NCI-H460 (cell line): ENCODE measurements at regions not wholly inside any gene's neighbourhood (a gene's known extent, or its start where the extent isn't known, plus 50 kb on each side); places are given as distances from the start of the nearest gene placed in this dataset.
"Not testable (repeated sequence)": the region's sequence is repeated elsewhere in the genome, so short reads cannot be mapped to it uniquely, and the experiment has no call there.

ENCODE experiments used
- DNase-seq: peaks from one replicate; pipeline ENCODE4 v3.0.0-alpha.2; 2016; ENCODE audit warnings: low read depth; ENCODE audit errors: extremely low read depth

DNA sequence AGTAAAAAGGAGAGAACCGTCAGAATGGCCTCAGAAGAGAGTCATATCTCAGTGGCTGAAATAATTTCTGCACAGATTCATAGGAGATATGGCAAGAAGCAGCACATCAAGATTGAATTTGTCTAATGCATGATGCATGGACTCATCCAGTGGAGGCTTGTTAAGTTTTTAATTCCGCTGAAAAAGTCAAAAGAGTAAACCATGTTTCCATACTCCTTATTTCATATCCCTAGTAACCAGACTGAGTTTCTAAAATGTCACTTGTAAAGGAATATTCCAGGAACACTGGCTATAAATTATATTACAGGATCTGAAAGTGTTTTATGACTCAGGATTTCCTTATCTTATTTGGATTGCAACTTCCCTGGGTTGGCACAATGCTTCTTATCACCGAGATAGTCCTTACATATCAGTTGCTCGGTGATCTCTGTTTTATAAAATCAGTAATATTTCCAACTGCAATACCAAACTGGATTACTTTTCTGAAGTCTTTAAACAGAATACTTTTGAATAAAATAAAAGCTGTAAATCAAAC lies 180.2 kb upstream of the TSC22D1 start:
- no peak for DNase-seq

DNA sequence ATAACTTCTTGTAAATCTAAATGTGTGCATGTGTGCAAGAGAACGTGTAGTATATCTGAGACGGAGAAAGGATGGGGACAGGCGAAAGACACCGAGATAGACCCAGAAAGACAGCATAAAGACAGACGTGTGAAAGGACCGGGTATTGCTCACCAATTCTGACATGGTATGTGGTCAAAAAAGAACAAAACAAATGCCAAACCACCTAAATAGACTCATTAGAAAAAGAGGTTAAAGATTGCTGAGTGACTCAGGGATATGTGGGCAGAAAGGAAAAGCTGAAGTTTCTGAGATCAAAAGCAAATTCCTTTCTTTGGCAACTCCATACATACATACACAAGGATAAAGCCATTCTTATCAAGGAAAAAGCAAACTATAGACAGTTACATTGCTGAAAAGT lies 179.7 kb upstream of the TSC22D1 start:
- DNase-seq, result no peak

DNA sequence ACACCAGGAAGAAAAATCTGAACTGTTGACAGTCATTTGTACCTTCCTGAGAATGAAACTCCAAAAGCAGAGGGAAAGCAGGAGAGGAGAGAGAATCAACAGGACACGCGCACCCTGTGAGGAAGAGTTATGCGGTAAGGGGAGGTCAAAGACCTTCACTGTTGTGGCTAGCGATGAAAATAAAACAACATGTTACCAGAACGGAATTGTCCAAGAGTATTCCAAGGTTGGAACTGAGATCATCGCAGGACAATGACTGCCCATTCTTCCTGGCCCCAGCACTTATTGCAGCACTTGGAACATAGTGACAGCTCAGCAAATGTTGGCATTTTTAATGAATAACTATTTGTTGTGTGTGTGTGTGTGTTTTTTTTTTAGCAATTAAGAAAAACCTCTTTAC lies 176.0 kb upstream of the TSC22D1 start:
- DNase-seq, result no peak

DNA sequence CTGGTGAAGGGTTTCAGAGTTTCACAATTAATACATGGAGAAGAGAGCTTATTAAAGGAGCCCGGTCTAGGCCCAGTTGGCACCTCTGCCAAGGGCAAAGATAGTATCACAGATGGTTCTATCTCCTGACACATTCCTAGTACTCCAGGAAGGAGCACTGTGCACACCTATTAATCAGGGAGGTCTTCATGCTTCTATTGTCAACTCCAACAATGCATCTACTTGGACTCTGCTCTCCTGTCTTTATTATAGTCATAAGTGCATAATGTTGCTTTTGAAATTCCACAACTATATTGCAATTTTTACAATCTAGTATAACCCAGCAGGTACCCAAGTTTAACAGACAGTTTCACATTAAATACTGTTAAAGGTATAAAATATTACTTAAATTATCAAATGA lies 174.5 kb upstream of the TSC22D1 start:
- no peak for DNase-seq

GRCh38 chr13:44749906-44750305 lies 173.8 kb upstream of the TSC22D1 start:
- DNase-seq, result no peak

DNA sequence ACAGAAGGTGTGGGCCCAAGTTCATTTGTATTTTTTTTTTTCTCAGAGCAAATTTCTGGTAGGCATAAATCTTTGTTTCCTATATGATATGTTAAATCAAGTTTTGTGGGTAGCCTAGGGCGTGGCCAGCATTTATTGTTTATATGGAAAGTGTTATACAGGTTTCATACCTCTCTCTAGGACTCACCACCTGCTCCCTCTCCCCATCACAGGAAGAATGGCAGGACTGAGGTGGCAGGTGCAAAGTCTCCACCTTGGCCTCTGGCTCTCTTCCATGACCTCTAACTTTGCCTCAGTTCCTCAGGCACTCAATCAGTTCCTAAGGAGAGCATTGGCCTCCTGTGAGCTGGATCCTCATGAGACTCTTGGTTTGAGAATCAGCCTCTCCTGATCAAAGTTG lies 172.3 kb upstream of the TSC22D1 start:
- no peak for DNase-seq

DNA sequence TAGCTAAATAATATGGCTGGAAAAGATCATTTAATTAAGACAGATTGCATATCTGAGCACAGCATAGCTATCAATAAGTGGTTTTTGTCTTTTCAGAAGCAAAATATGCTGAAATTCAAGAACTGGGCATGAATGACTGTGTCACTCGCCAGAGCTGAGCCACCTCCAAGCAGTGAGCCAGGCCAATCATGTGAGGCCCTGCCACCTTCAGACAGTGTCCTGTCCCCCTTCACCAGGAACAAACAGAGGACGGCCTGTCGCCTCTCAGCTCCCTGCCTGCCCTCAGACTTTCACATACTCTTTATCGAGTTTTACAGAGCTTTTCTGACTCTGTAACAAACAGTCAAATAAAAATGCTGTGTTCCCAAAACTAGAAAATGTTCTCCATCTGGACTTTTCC lies 171.0 kb upstream of the TSC22D1 start:
- DNase-seq, result no peak

DNA sequence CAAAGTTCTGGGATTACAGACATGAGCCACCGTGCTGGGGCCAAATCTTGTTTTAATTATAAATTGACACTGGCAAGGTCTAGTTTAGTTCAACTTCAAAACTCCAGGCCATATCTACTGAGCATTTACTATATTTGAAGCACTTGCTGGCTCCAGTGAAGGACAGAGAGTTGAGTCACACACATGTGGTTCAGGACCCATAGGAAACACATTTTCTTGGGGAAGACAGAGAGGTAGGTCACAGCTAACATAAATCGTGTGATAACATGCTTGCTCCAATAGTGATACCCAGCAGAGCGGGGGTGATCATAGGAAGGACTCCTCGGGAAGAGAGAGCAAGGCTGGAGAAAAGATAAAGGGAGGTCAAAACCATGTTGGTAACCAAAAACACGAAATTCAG lies 170.6 kb upstream of the TSC22D1 start:
- no peak for DNase-seq

- no peak for DNase-seq
Observed at GRCh38 chr13:44744880-44745633, 168.9 kb upstream of the TSC22D1 start.

GRCh38 chr13:44739539-44739938 lies 163.4 kb upstream of the TSC22D1 start:
- DNase-seq, result no peak

DNA sequence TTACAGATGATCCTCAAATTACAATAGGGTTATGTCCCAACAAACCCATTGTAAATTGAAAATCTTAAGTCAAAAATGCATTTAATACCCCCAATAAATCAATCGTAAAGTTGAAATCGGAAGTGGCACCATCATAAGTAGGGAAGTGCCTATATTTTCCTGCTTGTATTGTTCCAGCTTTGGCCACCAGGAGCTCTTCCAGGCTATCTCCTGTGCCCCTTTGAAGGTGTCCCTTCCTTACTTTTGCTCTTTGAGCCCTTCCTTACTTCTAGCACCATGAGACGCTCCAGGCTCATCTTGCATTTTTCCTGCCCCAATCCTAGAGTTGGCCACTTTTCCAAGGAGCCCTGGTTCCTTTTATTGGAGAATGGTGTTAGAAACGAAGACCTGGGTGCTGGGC lies 163.0 kb upstream of the TSC22D1 start:
- DNase-seq, result no peak

GRCh38 chr13:44738463-44738862 lies 162.3 kb upstream of the TSC22D1 start:
- DNase-seq, result no peak

- no peak for DNase-seq
Observed at GRCh38 chr13:44735806-44736205, 159.7 kb upstream of the TSC22D1 start.

GRCh38 chr13:44734201-44734707 lies 158.1 kb upstream of the TSC22D1 start:
- DNase-seq, result no peak

DNA sequence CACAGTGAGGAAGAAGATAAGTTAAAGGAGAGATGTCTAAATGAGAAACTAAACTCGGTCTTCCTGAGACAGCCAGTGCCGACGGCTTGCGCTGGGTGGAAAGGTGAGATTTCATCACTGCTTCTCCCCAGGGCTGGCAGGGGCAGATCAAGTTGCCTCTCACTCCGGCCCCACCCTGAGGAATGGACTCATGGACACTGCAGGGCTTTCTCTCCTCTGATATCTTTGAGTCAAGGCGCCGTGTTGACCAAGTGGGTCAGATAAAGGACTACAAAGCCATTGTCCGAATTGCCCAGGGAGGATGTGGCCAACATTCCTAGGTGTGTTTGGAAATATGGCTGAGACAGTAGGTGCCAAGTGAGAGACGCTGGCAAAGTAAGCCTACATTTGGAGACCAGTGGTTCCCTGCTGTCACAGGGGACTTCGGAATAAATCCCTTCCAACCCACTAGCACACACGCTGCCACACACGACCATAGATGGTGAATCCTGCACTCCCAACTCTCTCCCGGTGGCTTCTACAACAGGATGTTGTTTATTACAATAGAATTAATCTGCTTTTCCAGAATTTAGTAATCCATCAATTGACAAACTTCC lies 156.5 kb upstream of the TSC22D1 start:
- no peak for DNase-seq

DNA sequence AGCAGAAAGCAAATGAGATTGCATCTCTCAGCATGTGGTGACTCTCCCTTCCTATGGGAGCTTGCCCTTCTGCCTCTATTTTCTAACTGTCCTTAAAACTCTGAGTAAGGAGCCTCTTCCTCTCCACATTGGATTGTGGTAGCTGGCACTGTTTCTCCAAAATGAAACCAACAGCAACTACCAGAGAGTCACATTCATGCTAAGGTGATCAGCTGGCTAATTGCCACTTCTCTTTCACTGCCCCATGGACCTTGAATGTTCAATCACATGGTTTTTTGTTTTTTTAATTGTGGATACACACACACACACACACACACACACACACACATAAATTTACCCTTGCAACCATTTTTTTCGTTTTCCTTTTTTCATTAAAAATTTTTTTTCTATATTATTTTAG lies 154.7 kb upstream of the TSC22D1 start:
- DNase-seq, result no peak

GRCh38 chr13:44730099-44730498 lies 154.0 kb upstream of the TSC22D1 start:
- DNase-seq, result no peak

- not testable (repeated sequence) for DNase-seq
Observed at GRCh38 chr13:44727591-44727990, 151.5 kb upstream of the TSC22D1 start.

- no peak for DNase-seq
Observed at GRCh38 chr13:44726778-44727177, 150.6 kb upstream of the TSC22D1 start.

DNA sequence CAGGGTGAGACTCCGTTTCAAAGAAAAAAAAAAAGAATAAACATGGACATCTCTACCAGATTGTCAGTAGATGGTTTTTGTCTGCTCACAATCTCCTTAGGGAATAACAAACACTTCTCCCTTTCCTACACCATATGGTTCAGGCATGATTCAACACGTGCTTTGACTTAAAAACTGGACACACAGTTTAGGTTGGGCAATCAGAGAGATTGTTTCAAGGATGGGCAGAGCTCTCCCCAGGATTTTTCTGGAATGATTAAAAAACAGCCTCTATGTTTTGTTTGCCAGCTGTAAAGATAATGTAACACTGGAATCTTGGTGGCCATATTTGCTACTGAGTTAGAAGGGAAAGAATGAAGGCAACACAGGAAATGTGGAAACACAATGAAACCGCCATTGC lies 150.1 kb upstream of the TSC22D1 start:
- DNase-seq, result no peak

DNA sequence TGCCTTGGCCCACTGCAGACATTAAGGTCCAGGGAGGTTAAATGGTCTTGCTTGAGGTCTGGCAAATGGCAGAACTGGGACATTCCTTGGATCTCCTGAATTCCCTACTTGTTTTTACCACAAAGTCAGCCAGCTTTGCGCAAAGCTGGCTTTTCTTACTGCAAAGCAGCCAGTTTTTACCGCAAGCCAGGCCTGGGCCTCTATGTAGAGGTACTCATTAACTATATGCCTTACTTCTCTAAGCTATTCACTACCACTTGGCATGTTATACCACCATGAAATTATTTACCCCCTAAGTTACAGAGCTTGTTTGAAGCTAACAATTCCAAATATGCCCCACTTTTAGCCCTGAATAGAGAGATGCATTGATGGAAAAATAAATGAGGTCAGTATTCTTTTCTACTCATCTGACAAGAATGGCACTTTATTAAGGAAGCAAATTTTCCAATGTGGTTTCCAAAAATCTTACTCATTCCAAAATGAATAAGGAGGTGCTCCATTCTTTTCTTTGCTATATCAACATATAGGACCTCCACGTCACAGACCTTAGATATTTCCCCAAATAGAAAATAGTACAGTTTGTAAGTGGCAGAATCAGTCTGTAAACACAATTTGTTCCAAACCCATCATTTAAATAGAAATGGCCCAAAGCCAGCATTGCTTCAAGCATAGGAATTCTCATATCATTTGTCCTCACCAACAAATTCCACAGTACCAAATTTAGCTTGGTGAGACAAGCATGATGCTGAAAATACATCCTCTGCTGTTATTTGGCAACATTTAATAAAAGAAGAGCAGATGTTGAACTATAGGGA lies 143.9 kb upstream of the TSC22D1 start:
- no peak for DNase-seq
